ENCODE measurements at regions not wholly inside any gene's neighbourhood (a gene's known extent, or its start where the extent isn't known, plus 50 kb on each side); places are given as distances from the start of the nearest gene placed in this dataset.
A peak's percentile ranks its signal among the peaks of the same experiment; 100 is the strongest.

DNA sequence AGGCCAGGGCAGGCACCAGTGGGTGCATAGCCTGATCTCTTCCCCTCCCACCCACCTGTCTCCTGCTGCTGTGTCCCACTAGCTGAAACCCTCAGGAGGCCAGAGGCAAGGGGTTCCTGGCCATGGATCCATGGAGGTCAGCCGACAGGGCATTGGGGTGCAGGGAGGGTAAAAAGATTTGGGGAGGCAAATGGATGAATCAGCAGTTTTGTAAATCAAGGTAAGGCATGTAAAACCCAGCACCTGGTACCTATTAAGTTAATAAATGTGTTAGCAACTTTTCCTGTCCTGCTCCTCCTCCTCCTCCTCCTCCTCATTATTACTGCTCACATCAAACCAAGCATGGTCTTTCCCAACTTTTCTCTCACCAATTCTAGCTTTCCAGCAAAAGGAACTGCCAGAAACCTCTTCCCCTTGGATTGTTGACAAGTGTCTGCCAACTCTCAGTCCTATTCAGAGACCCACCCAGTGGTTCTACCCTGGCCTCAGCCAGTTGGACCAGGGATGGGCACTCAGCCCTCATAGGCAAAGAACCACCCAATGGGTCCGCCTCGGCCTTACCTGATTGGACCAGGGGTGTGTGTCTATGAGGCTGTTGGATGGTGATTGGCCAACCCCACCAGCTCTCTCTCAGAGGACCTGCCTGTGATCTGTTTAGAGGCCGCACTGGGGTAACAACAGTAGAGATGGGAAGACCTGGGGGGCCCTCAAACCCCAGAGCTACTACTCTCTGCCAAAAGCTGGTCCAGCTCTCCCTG lies 155.7 kb upstream of the GSC start:
- Histone ChIP-seq H3K27ac (ENCODE audit: low read depth in 1 of 2, low read length in 2 of 2) (no peak overlapping the region), H3K4me3 (ENCODE audit: low read length in 2 of 2) (no peak overlapping the region), H3K9me3 (ENCODE audit: control insufficient read depth, low read length) (peaks cover 3% of the 10 kb centered on the region), H3K4me1 (ENCODE audit: control insufficient read depth in 1 of 2, insufficient read depth in 2 of 2, low read length in 2 of 2) (no peaks in the 10 kb centered on the region), H3K27me3 (ENCODE audit: control insufficient read depth in 1 of 2, insufficient read depth in 2 of 2, low read length in 1 of 2) (no peaks in the 10 kb centered on the region), H3K36me3 (ENCODE audit: control insufficient read depth in 1 of 2, insufficient read depth in 2 of 2, low read length in 1 of 2) (no peaks in the 10 kb centered on the region)
- WGBS, 2 donors: 99% methylated on average over 4 of the region's 4 CpGs
- intact Hi-C loops (cut with DNase I): no loop called here
- ATAC-seq (ENCODE audit: low FRiP score) (no peak), DNase-seq (no peak)

DNA sequence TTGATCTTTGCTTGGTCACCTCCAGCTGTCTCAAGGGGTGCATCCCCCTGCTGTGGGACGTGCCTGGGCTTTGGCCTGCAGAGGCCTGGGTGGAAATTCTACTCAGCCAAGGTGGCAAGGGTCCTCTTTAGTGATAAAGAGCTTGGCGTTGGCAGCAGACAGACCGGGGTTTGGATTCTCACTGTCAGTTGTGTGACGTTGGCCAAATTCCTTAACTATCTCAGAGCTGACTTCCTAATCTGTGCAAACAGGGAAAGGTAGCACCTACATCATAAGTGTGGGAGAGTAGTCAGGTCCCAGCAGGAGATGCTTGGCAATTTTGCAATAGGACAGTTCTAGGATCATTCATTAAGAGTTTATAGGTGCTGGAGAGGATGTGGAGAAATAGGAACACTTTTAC lies 154.3 kb upstream of the GSC start:
- H3K9me3 ChIP-seq (ENCODE audit: control insufficient read depth, low read length): peaks cover under 1% of the 10 kb centered on the region
- no peaks in the 10 kb centered on the region for H3K36me3 ChIP-seq (ENCODE audit: control insufficient read depth in 1 of 2, insufficient read depth in 2 of 2, low read length in 1 of 2)
- no peaks in the 10 kb centered on the region for H3K27me3 ChIP-seq (ENCODE audit: control insufficient read depth in 1 of 2, insufficient read depth in 2 of 2, low read length in 1 of 2)
- H3K4me1 ChIP-seq (ENCODE audit: control insufficient read depth in 1 of 2, insufficient read depth in 2 of 2, low read length in 2 of 2): no peaks in the 10 kb centered on the region
- no peak for DNase-seq
- no peak for ATAC-seq (ENCODE audit: low FRiP score)
- no peak overlapping the region for H3K4me3 ChIP-seq (ENCODE audit: low read length in 2 of 2)
- intact Hi-C loops (cut with DNase I): no loop called here
- H3K27ac ChIP-seq (ENCODE audit: low read depth in 1 of 2, low read length in 2 of 2): no peak overlapping the region
- WGBS, 2 donors: 74% methylated on average over 4 of the region's 4 CpGs

DNA sequence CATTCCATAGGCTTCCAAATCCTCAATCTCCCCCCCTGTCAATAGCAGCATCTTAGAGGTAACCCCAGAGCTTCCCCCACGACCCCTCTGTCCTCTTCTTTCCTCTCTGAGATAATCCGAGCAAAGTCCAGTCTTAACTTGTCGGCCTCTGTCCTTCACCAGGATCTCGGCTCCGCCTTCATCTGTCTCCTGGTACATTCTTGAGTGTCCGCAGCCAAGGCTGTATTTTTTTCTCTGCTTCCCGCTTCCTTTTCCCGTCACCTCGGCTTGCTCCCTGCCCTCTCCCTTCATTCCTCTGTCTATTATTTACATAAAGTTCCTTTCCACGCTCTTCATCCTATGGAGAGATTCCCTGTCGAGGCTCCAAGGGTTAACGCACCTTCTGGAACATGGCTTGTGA lies 153.9 kb upstream of the GSC start:
- DNase-seq: no peak
- intact Hi-C loops (cut with DNase I): no loop called here
- 63 to 67% methylated on average over 12 of the region's 12 CpGs for WGBS, 2 donors
- H3K27ac ChIP-seq (ENCODE audit: low read depth in 1 of 2, low read length in 2 of 2): no peak overlapping the region
- ATAC-seq (ENCODE audit: low FRiP score): no peak
- H3K27me3 ChIP-seq (ENCODE audit: control insufficient read depth in 1 of 2, insufficient read depth in 2 of 2, low read length in 1 of 2): no peaks in the 10 kb centered on the region
- H3K36me3 ChIP-seq (ENCODE audit: control insufficient read depth in 1 of 2, insufficient read depth in 2 of 2, low read length in 1 of 2): no peaks in the 10 kb centered on the region
- no peaks in the 10 kb centered on the region for H3K4me1 ChIP-seq (ENCODE audit: control insufficient read depth in 1 of 2, insufficient read depth in 2 of 2, low read length in 2 of 2)
- H3K4me3 ChIP-seq (ENCODE audit: low read length in 2 of 2): no peak overlapping the region
- no peaks in the 10 kb centered on the region for H3K9me3 ChIP-seq (ENCODE audit: control insufficient read depth, low read length)

DNA sequence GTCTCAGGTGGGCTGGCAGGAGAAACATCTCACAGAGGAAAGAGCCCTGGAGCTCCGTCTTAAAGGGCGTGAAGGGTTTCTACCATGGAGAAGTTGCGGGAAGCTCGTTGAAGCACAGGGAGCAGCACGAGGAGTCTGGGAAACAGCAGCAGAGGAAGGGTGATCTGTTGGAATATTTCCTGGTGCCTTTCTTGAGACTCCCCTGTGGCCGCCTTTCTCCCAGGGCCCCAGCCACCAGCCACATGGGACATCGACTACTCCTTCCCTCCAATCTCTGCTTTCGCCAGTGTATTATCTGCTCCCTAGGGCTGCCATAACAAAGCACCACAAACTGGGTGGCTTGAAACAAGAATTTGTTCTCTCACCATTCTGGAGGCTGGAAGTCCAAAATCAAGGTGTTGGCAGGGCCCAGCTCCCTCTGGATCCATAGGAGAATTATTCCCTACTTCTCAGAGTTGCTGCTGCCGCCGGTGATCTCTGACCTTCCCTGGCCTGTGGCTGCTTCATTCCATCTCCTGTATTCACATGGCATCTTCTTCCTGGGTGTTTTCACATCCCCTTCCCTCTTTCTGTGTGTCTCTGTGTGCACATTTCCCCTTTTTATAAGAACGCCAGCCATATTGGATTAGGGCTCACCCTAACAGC lies 152.8 kb upstream of the GSC start:
- Histone ChIP-seq H3K9me3 (ENCODE audit: control insufficient read depth, low read length) (no peaks in the 10 kb centered on the region), H3K36me3 (ENCODE audit: control insufficient read depth in 1 of 2, insufficient read depth in 2 of 2, low read length in 1 of 2) (no peaks in the 10 kb centered on the region), H3K4me1 (ENCODE audit: control insufficient read depth in 1 of 2, insufficient read depth in 2 of 2, low read length in 2 of 2) (no peaks in the 10 kb centered on the region), H3K27ac (ENCODE audit: low read depth in 1 of 2, low read length in 2 of 2) (no peak overlapping the region), H3K27me3 (ENCODE audit: control insufficient read depth in 1 of 2, insufficient read depth in 2 of 2, low read length in 1 of 2) (no peaks in the 10 kb centered on the region), H3K4me3 (ENCODE audit: low read length in 2 of 2) (no peak overlapping the region)
- ATAC-seq (ENCODE audit: low FRiP score) (no peak), DNase-seq (no peak)
- WGBS, 2 donors: 97% methylated on average over 11 of the region's 11 CpGs
- intact Hi-C loops (cut with DNase I): no loop called here

DNA sequence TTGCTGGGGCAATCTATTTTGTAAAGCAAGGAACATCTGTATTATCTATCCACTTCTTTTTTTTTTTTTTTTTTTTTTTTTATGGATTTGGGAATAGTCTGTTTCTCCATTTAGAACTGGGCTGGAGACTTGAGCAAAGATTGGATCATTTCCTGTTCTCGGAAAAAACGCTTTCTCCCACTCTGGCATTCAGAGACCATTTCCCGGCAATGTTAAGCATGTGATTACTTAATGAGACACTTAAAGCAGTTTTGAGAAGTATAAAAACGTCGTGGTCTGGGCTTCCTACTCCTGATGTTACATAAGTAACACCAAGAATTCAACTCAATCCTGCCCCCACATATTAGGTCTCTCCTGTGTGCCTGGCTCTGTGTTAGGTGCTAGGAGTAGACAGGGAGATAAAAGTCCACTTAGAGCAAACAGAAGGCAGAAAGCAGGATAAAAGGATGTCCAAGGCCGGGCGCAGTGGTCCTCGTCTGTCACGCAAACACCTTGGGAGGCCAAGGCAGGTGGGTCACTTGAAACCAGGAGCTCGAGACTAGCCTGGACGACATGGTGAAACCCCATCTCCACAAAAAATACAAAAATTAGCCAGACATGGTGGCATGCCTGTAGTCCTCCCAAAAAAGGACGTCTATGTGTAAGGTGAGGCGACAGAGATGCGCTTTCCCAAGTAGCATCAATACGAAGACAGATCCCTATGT lies 152.1 kb upstream of the GSC start:
- ATAC-seq (ENCODE audit: low FRiP score) (peak; percentile 56), DNase-seq (no peak)
- no peaks in the 10 kb centered on the region for H3K9me3 ChIP-seq (ENCODE audit: control insufficient read depth, low read length)
- no peaks in the 10 kb centered on the region for H3K27me3 ChIP-seq (ENCODE audit: control insufficient read depth in 1 of 2, insufficient read depth in 2 of 2, low read length in 1 of 2)
- 67% methylated on average over 15 of the region's 15 CpGs for WGBS, 2 donors
- intact Hi-C loops (cut with DNase I): no loop called here
- no peak overlapping the region for H3K4me3 ChIP-seq (ENCODE audit: low read length in 2 of 2)
- H3K36me3 ChIP-seq (ENCODE audit: control insufficient read depth in 1 of 2, insufficient read depth in 2 of 2, low read length in 1 of 2): no peaks in the 10 kb centered on the region
- no peak overlapping the region for H3K27ac ChIP-seq (ENCODE audit: low read depth in 1 of 2, low read length in 2 of 2)
- no peaks in the 10 kb centered on the region for H3K4me1 ChIP-seq (ENCODE audit: control insufficient read depth in 1 of 2, insufficient read depth in 2 of 2, low read length in 2 of 2)

DNA sequence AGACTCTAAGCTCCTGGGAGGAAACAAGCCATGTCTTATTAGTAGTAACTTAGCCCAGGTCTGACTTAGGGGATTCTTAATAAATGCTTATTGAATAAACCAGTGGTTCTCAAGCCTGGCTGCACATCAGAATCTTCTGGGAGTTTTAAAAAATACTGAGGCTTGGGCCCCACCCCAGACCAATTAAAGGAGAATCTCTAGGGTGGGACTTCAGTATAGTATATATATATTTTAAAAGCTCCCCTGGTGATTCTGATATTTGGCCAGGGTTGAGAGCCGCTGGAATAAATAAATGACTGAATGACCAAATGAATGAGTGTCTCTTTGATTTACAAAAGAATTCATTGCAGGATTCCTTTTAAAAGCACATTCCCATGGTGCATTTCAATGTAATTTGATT lies 151.5 kb upstream of the GSC start:
- H3K4me3 ChIP-seq (ENCODE audit: low read length in 2 of 2): no peak overlapping the region
- H3K27me3 ChIP-seq (ENCODE audit: control insufficient read depth in 1 of 2, insufficient read depth in 2 of 2, low read length in 1 of 2): no peaks in the 10 kb centered on the region
- no peak for DNase-seq
- intact Hi-C loops (cut with DNase I): no loop called here
- ATAC-seq (ENCODE audit: low FRiP score): no peak
- no peaks in the 10 kb centered on the region for H3K9me3 ChIP-seq (ENCODE audit: control insufficient read depth, low read length)
- 57 to 87% methylated on average over 1 of the region's 1 CpG for WGBS, 2 donors
- no peaks in the 10 kb centered on the region for H3K4me1 ChIP-seq (ENCODE audit: control insufficient read depth in 1 of 2, insufficient read depth in 2 of 2, low read length in 2 of 2)
- no peaks in the 10 kb centered on the region for H3K36me3 ChIP-seq (ENCODE audit: control insufficient read depth in 1 of 2, insufficient read depth in 2 of 2, low read length in 1 of 2)
- H3K27ac ChIP-seq (ENCODE audit: low read depth in 1 of 2, low read length in 2 of 2): no peak overlapping the region

DNA sequence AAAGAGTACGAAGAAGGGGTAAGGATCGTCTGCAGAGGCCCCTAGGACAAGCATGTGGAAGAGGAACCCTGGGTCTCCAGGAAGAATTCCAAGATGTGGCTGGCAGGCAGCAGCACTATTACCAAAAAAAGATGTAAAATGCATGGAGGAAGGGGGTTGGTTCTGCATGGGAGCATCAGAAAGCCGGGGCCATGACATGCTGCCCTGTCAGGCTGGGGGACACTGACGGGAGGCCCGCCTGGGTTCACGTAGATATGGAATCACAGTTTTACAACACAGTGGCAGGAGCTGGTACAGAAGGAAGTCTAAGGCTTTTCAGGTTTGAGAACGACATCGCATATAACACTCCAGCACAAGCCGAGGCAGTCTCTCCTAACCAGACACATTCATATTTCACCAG lies 150.0 kb upstream of the GSC start:
- DNase-seq: no peak
- Histone ChIP-seq H3K9me3 (ENCODE audit: control insufficient read depth, low read length) (no peaks in the 10 kb centered on the region), H3K27ac (ENCODE audit: low read depth in 1 of 2, low read length in 2 of 2) (no peak overlapping the region), H3K4me3 (ENCODE audit: low read length in 2 of 2) (no peak overlapping the region), H3K27me3 (ENCODE audit: control insufficient read depth in 1 of 2, insufficient read depth in 2 of 2, low read length in 1 of 2) (no peaks in the 10 kb centered on the region), H3K4me1 (ENCODE audit: control insufficient read depth in 1 of 2, insufficient read depth in 2 of 2, low read length in 2 of 2) (no peaks in the 10 kb centered on the region), H3K36me3 (ENCODE audit: control insufficient read depth in 1 of 2, insufficient read depth in 2 of 2, low read length in 1 of 2) (no peaks in the 10 kb centered on the region)
- 80 to 88% methylated on average over 9 of the region's 9 CpGs for WGBS, 2 donors
- ATAC-seq (ENCODE audit: low FRiP score): no peak
- intact Hi-C loops (cut with DNase I): no loop called here

DNA sequence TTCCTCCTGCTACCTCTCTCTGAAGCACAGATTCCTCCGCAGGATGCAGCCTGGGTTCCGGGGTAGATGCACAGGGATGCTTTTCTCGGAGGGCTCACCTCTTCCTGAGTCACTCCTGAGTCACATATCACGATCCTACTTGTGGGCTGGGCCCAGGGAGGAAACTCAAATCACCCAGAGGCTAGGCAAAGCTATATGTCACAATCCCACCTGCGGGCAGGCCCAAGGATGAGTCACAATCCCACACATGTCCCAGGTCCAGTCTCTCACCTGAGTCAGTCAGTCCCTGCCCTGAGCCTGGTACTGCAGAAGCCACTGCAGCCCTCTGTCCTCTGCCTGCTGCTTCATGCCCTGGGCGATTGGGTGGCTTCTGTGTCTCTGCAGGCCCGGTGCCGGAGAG lies 149.0 kb upstream of the GSC start:
- no peaks in the 10 kb centered on the region for H3K9me3 ChIP-seq (ENCODE audit: control insufficient read depth, low read length)
- H3K4me1 ChIP-seq (ENCODE audit: control insufficient read depth in 1 of 2, insufficient read depth in 2 of 2, low read length in 2 of 2): no peaks in the 10 kb centered on the region
- intact Hi-C loops (cut with DNase I): no loop called here
- ATAC-seq (ENCODE audit: low FRiP score): no peak
- WGBS, 2 donors: 86 to 87% methylated on average over 8 of the region's 8 CpGs
- H3K27me3 ChIP-seq (ENCODE audit: control insufficient read depth in 1 of 2, insufficient read depth in 2 of 2, low read length in 1 of 2): no peaks in the 10 kb centered on the region
- H3K27ac ChIP-seq (ENCODE audit: low read depth in 1 of 2, low read length in 2 of 2): no peak overlapping the region
- no peak for DNase-seq
- H3K4me3 ChIP-seq (ENCODE audit: low read length in 2 of 2): no peak overlapping the region
- H3K36me3 ChIP-seq (ENCODE audit: control insufficient read depth in 1 of 2, insufficient read depth in 2 of 2, low read length in 1 of 2): no peaks in the 10 kb centered on the region
